ENCODE measurements at regions not wholly inside any gene's neighbourhood (a gene's known extent, or its start where the extent isn't known, plus 50 kb on each side); places are given as distances from the start of the nearest gene placed in this dataset.

DNA sequence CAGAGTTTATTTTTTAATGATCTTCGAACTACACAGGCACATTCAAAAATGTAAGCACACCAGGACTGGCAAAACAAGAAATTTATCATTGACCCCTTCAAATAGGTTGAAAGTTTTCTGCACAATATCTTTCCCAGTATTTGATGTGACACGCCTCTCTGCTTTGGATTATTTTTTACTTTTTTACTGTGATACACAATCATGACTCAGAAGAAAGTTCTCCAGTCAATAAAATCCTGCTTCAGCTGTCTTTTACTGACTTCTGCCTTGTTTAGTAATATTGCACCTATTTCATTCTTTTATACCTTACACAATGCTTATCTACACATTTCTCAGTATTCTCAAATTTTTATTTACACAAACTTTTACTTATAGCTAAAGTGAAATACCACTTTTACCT is 1750.4 kb downstream of the PCDH9 start:
- TF ChIP-seq, protein P1, sequence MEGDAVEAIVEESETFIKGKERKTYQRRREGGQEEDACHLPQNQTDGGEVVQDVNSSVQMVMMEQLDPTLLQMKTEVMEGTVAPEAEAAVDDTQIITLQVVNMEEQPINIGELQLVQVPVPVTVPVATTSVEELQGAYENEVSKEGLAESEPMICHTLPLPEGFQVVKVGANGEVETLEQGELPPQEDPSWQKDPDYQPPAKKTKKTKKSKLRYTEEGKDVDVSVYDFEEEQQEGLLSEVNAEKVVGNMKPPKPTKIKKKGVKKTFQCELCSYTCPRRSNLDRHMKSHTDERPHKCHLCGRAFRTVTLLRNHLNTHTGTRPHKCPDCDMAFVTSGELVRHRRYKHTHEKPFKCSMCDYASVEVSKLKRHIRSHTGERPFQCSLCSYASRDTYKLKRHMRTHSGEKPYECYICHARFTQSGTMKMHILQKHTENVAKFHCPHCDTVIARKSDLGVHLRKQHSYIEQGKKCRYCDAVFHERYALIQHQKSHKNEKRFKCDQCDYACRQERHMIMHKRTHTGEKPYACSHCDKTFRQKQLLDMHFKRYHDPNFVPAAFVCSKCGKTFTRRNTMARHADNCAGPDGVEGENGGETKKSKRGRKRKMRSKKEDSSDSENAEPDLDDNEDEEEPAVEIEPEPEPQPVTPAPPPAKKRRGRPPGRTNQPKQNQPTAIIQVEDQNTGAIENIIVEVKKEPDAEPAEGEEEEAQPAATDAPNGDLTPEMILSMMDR (IDR thresholded peaks at IDR 0.05; ENCODE audit: low read depth, low read length): no peak
- no peak for TF ChIP-seq EZH2phosphoT487 (IDR thresholded peaks at IDR 0.05; ENCODE audit: low read depth)
